ENCODE measurements at regions not wholly inside any gene's neighbourhood (a gene's known extent, or its start where the extent isn't known, plus 50 kb on each side); places are given as distances from the start of the nearest gene placed in this dataset.

DNA sequence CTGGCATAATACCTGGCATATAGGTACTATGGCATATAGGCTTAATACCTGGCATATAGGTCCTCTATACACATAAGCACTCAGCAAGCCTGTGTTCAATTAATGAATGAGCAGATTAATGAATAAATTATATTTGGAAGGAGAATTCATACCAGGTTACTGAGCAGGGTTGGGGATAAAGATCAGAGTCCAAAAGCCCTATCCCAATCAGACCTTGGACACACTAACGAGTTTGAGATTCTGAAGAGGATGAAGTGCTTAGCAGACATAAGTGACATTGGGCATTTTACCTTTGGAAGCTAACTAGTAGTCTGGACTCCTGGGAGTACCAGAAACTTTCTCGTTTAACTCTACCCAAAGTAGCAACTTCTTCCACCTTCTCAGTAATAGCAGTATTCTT is 63.3 kb upstream of the ARHGAP29 start:
- H3K4me3 ChIP-seq (replicated peaks in 1 of 3; ENCODE audit: insufficient read depth in 1 of 3, low read depth in 2 of 3, low read length in 3 of 3), result no peak overlapping the region
- ChIA-PET CTCF (ENCODE audit: low intra/inter-chr PET ratio, low total read pairs) (no interaction called here), POLR2A (interaction anchor here (1.4 kb wide), 1 partner anchor 19 kb away, joined by 3 read pairs; no protein-coding TSS in a partner anchor)
- H3K9me3 ChIP-seq (ENCODE audit: low read length), result no peaks in the 10 kb centered on the region
- peaks cover 66% of the 10 kb centered on the region for H3K4me1 ChIP-seq (ENCODE audit: insufficient read depth, low read length)
- WGBS (ENCODE audit: low lambda C conversion rate), result 66% methylated on average over 2 of the region's 2 CpGs
- no peaks in the 10 kb centered on the region for H3K27me3 ChIP-seq (ENCODE audit: control insufficient read depth in 1 of 2, insufficient read depth in 2 of 2, low read length in 2 of 2)
- DNase-seq (ENCODE audit: low spot score) (no peak), FAIRE-seq (no peak), ATAC-seq (no peak)
- no peak for TF ChIP-seq TEAD3 (CRISPR knock-in tag; optimal IDR thresholded peaks at IDR 0.05; ENCODE audit: borderline replicate concordance)
- no peak for TF ChIP-seq HCFC1 (IDR thresholded peaks at IDR 0.05; ENCODE audit: low read depth, low read length)
- TF ChIP-seq TBL1XR1 (IDR thresholded peaks at IDR 0.05; ENCODE audit: borderline replicate concordance, low read length, partially characterized antibody), result no peak
- no peak for TF ChIP-seq FOXP1 (IDR thresholded peaks at IDR 0.05)
- no peak for TF ChIP-seq FOXP1 (CRISPR knock-in tag; IDR thresholded peaks at IDR 0.05)
- TF ChIP-seq, protein P1, sequence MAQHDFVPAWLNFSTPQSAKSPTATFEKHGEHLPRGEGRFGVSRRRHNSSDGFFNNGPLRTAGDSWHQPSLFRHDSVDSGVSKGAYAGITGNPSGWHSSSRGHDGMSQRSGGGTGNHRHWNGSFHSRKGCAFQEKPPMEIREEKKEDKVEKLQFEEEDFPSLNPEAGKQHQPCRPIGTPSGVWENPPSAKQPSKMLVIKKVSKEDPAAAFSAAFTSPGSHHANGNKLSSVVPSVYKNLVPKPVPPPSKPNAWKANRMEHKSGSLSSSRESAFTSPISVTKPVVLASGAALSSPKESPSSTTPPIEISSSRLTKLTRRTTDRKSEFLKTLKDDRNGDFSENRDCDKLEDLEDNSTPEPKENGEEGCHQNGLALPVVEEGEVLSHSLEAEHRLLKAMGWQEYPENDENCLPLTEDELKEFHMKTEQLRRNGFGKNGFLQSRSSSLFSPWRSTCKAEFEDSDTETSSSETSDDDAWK (CRISPR knock-in tag; IDR thresholded peaks at IDR 0.05), result no peak
- intact Hi-C loops (cut with micrococcal nuclease; ENCODE audit: unreplicated experiment) (no loop called here), in situ Hi-C loops (cut with HindIII; ENCODE audit: extremely low pct_ligation_motif_present, low pct_unique_long_range_greater_than_20kb) (no loop called here)
- no peak overlapping the region for H2AFZ ChIP-seq (ENCODE audit: low read length)
- no peak overlapping the region for H3K9ac ChIP-seq (ENCODE audit: insufficient read depth, low read depth, low read length)
- no peak overlapping the region for H3K4me2 ChIP-seq (ENCODE audit: low read depth, low read length)
- BruUV-seq (replicated peaks), result no TSS peak
- no peaks in the 10 kb centered on the region for H4K20me1 ChIP-seq (ENCODE audit: insufficient read depth, low read length)
- H3K27ac ChIP-seq (ENCODE audit: extremely low read length, insufficient read depth, low read length), result no peak overlapping the region
- no peaks in the 10 kb centered on the region for H3K79me2 ChIP-seq (ENCODE audit: insufficient read depth, low read length)
- no peaks in the 10 kb centered on the region for H3K36me3 ChIP-seq (replicated peaks in 1 of 2; ENCODE audit: control insufficient read depth in 1 of 2, insufficient read depth in 2 of 2, low read length in 2 of 2)

DNA sequence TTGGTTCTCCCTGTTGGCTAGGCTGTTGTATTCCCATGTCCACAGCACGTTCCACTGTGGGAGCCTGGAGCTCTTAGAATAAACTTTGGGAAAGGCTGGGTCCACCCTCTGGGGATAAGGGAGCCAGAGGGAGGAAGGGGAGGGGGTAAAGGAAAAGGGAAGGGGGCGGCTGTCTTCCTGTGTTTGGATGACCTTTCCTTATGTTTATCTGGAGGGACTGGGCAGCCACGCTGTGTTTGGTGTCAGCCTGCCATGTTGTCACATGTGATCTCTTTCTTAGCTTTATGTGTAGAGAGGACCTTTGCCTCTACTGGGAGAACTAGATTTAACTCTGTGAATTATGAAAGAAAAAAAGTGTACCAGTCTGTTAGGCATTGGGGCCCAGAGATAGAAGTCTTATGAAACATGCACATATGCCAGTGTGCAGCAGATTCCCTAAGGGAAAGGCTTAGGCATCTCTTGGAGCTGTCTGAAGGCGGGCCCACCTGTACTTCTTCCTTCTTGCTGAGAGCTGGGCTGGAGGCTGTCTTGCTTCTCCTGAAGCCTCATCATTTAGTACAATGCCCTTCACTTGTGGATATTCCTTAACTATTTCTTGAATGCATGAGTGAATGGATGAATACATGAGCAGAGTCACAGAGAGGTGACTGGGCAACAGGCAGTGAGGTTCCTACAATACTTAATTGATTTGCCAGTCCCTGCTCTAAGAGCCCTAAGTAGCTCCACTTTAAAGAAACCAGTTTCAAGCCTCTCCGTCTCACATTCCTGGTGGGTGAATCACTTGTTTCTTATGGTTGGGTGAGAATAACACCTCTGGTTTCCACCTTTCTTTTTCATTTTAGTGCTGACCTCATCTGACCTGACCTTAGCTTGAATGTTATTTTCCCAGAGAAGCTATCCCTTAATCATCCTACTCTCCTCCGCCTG is 62.5 kb upstream of the ARHGAP29 start:
- H3K4me1 ChIP-seq (ENCODE audit: insufficient read depth, low read length), result peaks cover 59% of the 10 kb centered on the region
- no peak overlapping the region for H2AFZ ChIP-seq (ENCODE audit: low read length)
- no peaks in the 10 kb centered on the region for H3K27me3 ChIP-seq (ENCODE audit: control insufficient read depth in 1 of 2, insufficient read depth in 2 of 2, low read length in 2 of 2)
- FAIRE-seq (no peak), ATAC-seq (no peak; the same call in 2 of the 3 replicates), DNase-seq (ENCODE audit: low spot score) (peak; percentile 41)
- H3K36me3 ChIP-seq (replicated peaks in 1 of 2; ENCODE audit: control insufficient read depth in 1 of 2, insufficient read depth in 2 of 2, low read length in 2 of 2), result no peaks in the 10 kb centered on the region
- H3K4me2 ChIP-seq (ENCODE audit: low read depth, low read length), result no peak overlapping the region; the same call in 1 of the 2 replicates
- 54% methylated on average over 5 of the region's 6 CpGs for WGBS (ENCODE audit: low lambda C conversion rate)
- in situ Hi-C loops (cut with HindIII; ENCODE audit: extremely low pct_ligation_motif_present, low pct_unique_long_range_greater_than_20kb), result no loop called here
- peak overlapping the region; percentile 11 for H3K27ac ChIP-seq (ENCODE audit: extremely low read length, insufficient read depth, low read length)
- no TSS peak for BruUV-seq (replicated peaks)
- no peak overlapping the region for H3K4me3 ChIP-seq (replicated peaks in 1 of 3; ENCODE audit: insufficient read depth in 1 of 3, low read depth in 2 of 3, low read length in 3 of 3)
- H3K9me3 ChIP-seq (ENCODE audit: low read length), result no peaks in the 10 kb centered on the region
- POLR2A ChIA-PET, result interaction anchor here (1.1 to 1.6 kb wide), 4 partner anchors 11 to 62 kb away, joined by 3 to 5 read pairs (median 3); partner anchors contain the start of gene ARHGAP29
- CTCF ChIA-PET (ENCODE audit: low intra/inter-chr PET ratio, low total read pairs), result no interaction called here
- intact Hi-C loops (cut with micrococcal nuclease; ENCODE audit: unreplicated experiment), result no loop called here
- TF ChIP-seq, protein P2, sequence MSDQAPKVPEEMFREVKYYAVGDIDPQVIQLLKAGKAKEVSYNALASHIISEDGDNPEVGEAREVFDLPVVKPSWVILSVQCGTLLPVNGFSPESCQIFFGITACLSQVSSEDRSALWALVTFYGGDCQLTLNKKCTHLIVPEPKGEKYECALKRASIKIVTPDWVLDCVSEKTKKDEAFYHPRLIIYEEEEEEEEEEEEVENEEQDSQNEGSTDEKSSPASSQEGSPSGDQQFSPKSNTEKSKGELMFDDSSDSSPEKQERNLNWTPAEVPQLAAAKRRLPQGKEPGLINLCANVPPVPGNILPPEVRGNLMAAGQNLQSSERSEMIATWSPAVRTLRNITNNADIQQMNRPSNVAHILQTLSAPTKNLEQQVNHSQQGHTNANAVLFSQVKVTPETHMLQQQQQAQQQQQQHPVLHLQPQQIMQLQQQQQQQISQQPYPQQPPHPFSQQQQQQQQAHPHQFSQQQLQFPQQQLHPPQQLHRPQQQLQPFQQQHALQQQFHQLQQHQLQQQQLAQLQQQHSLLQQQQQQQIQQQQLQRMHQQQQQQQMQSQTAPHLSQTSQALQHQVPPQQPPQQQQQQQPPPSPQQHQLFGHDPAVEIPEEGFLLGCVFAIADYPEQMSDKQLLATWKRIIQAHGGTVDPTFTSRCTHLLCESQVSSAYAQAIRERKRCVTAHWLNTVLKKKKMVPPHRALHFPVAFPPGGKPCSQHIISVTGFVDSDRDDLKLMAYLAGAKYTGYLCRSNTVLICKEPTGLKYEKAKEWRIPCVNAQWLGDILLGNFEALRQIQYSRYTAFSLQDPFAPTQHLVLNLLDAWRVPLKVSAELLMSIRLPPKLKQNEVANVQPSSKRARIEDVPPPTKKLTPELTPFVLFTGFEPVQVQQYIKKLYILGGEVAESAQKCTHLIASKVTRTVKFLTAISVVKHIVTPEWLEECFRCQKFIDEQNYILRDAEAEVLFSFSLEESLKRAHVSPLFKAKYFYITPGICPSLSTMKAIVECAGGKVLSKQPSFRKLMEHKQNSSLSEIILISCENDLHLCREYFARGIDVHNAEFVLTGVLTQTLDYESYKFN (CRISPR knock-in tag; conservative IDR thresholded peaks at IDR 0.05), result 0 out of 2 replicates have a peak, but pooled peaks have one; percentile 12
- TF ChIP-seq FOSL2 (CRISPR knock-in tag; IDR thresholded peaks at IDR 0.05) (peak; percentile 57), ZNF607 (CRISPR knock-in tag; IDR thresholded peaks at IDR 0.05; ENCODE audit: borderline replicate concordance) (no peak), EP300 (IDR thresholded peaks at IDR 0.05; ENCODE audit: low read depth in 2 of 2, low read length in 2 of 2) (0 out of 4 replicates have a peak, but pooled peaks of 1 of the 2 experiments have one; percentile 16), EP300 (CRISPR knock-in tag; IDR thresholded peaks at IDR 0.05; ENCODE audit: borderline replicate concordance) (no peak)
- no peak overlapping the region for H3K9ac ChIP-seq (ENCODE audit: insufficient read depth, low read depth, low read length)
- H3K79me2 ChIP-seq (ENCODE audit: insufficient read depth, low read length), result no peaks in the 10 kb centered on the region
- H4K20me1 ChIP-seq (ENCODE audit: insufficient read depth, low read length), result no peaks in the 10 kb centered on the region

Data from HepG2 (cell line).